SK-N-SH treated with all-trans-retinoic acid at 6 μM for 48 hours (cell line): ENCODE measurements at regions not wholly inside any gene's neighbourhood (a gene's known extent, or its start where the extent isn't known, plus 50 kb on each side); places are given as distances from the start of the nearest gene placed in this dataset.
"Not testable (repeated sequence)": the region's sequence is repeated elsewhere in the genome, so short reads cannot be mapped to it uniquely, and the experiment has no call there.

Experiments used
- ATAC-seq: fragments of 200-7000 bp; cut with Tn5 transposase; 3 replicates; pipeline ENCODE4 v1.9.1; 2020; ENCODE audit warnings: mild to moderate bottlenecking, moderate library complexity
- ARNTL ChIP-seq: fragments of 450-650 bp; formaldehyde crosslinking; IDR thresholded peaks from 2 replicates; pipeline ENCODE4 v1.5.0; 2020; ENCODE audit warnings: low read depth, mild to moderate bottlenecking, moderate library complexity, borderline replicate concordance
- BACH2 ChIP-seq: fragments of 250-450 bp; sonication (Bioruptor Pico); IDR thresholded peaks from 2 replicates; pipeline ENCODE4 v1.9.0; 2021; ENCODE audit warnings: mild to moderate bottlenecking, borderline replicate concordance
- CSDC2 ChIP-seq: fragments of 250-450 bp; sonication (Bioruptor Pico); IDR thresholded peaks from 2 replicates; pipeline ENCODE4 v1.5.0; 2020; ENCODE audit warnings: mild to moderate bottlenecking, moderate library complexity
- CSRNP3 ChIP-seq: fragments of 250-450 bp; sonication (Bioruptor Pico); IDR thresholded peaks from 2 replicates; pipeline ENCODE4 v1.5.1; 2021; ENCODE audit warnings: mild to moderate bottlenecking, moderate library complexity
- ESRRG ChIP-seq: fragments of 250-450 bp; sonication (Bioruptor Pico); IDR thresholded peaks from 2 replicates; pipeline ENCODE4 v1.6.1; 2021; ENCODE audit warnings: mild to moderate bottlenecking
- OSR1 ChIP-seq: fragments of 250-450 bp; sonication (Bioruptor Pico); IDR thresholded peaks from 2 replicates; pipeline ENCODE4 v1.8.0; 2022; ENCODE audit warnings: moderate library complexity, mild to moderate bottlenecking, inconsistent platforms
- PATZ1 ChIP-seq: fragments of 250-450 bp; sonication (Bioruptor Pico); IDR thresholded peaks from 2 replicates; pipeline ENCODE4 v1.8.0; 2020; ENCODE audit warnings: mild to moderate bottlenecking, moderate library complexity, borderline replicate concordance
- POU6F1 ChIP-seq: fragments of 250-450 bp; sonication (Bioruptor Pico); IDR thresholded peaks from 2 replicates; pipeline ENCODE4 v1.8.0; 2021; ENCODE audit warnings: low read depth, mild to moderate bottlenecking, moderate library complexity, borderline replicate concordance
- TCF4 ChIP-seq: fragments of 250-450 bp; sonication (Bioruptor Pico); IDR thresholded peaks from 2 replicates; pipeline ENCODE4 v1.8.0; 2021; ENCODE audit warnings: mild to moderate bottlenecking, moderate library complexity, borderline replicate concordance
- TOX ChIP-seq: fragments of 250-450 bp; sonication (Bioruptor Pico); IDR thresholded peaks from 2 replicates; pipeline ENCODE4 v1.8.0; 2021; ENCODE audit warnings: mild to moderate bottlenecking, moderate library complexity, borderline replicate concordance
- ZC3H10 ChIP-seq: fragments of 250-450 bp; sonication (Bioruptor Pico); IDR thresholded peaks from 2 replicates; pipeline ENCODE4 v1.5.1; 2021; ENCODE audit warnings: mild to moderate bottlenecking, moderate library complexity
- ZFP30 ChIP-seq: fragments of 450-650 bp; formaldehyde crosslinking; IDR thresholded peaks from 2 replicates; pipeline ENCODE4 v1.5.0; 2022; ENCODE audit warnings: mild to moderate bottlenecking, moderate library complexity
- ZNF565 ChIP-seq: fragments of 450-650 bp; formaldehyde crosslinking; conservative IDR thresholded peaks from 2 replicates; pipeline ENCODE4 v1.5.0; 2020; ENCODE audit warnings: low read depth, mild to moderate bottlenecking, moderate library complexity
- ZNF70 ChIP-seq: fragments of 450-650 bp; formaldehyde crosslinking; IDR thresholded peaks from 2 replicates; pipeline ENCODE4 v1.5.0; 2020; ENCODE audit warnings: mild to moderate bottlenecking, moderate library complexity
- ZNF8 ChIP-seq: fragments of 450-650 bp; formaldehyde crosslinking; IDR thresholded peaks from 2 replicates; pipeline ENCODE4 v1.5.0; 2020; ENCODE audit warnings: mild to moderate bottlenecking, moderate library complexity

- TF ChIP-seq CSRNP3 (CRISPR knock-in tag) (no peak), ESRRG (CRISPR knock-in tag) (no peak)
- no peak for ATAC-seq
Measured at GRCh38 chr2:83808878-83809277, 650.2 kb downstream of the SUCLG1 start.

- no peak for TF ChIP-seq PATZ1 (CRISPR knock-in tag)
- ATAC-seq = no peak
Measured at GRCh38 chr2:83802604-83803003, 656.5 kb downstream of the SUCLG1 start.

- no peak for ATAC-seq
- TF ChIP-seq ZNF8 (CRISPR knock-in tag) = no peak
- no peak for TF ChIP-seq ARNTL (CRISPR knock-in tag)
- no peak for TF ChIP-seq ESRRG (CRISPR knock-in tag)
- TF ChIP-seq OSR1 (CRISPR knock-in tag) = no peak
- TF ChIP-seq ZC3H10 (CRISPR knock-in tag) = no peak
- no peak for TF ChIP-seq CSDC2 (CRISPR knock-in tag)
- no peak for TF ChIP-seq ZNF70 (CRISPR knock-in tag)
- no peak for TF ChIP-seq BACH2
- no peak for TF ChIP-seq TCF4 (CRISPR knock-in tag)
- TF ChIP-seq TOX (CRISPR knock-in tag) = no peak
- no peak for TF ChIP-seq POU6F1 (CRISPR knock-in tag)
Measured at GRCh38 chr2:83795777-83796176, 663.3 kb downstream of the SUCLG1 start.

GRCh38 chr2:83790467-83790866 lies 668.6 kb downstream of the SUCLG1 start:
- not testable (repeated sequence) for ATAC-seq

- not testable (repeated sequence) for ATAC-seq
Measured at GRCh38 chr2:83789674-83790073, 669.4 kb downstream of the SUCLG1 start.

GRCh38 chr2:83788938-83789566 lies 670.0 kb downstream of the SUCLG1 start:
- not testable (repeated sequence) for ATAC-seq

- TF ChIP-seq ARNTL (CRISPR knock-in tag) = no peak
- TF ChIP-seq, all 23 proteins: peak for 0
- ATAC-seq = no peak
Measured at GRCh38 chr2:83787189-83787588, 671.9 kb downstream of the SUCLG1 start.

- TF ChIP-seq BACH2 (no peak), TCF4 (CRISPR knock-in tag) (no peak), ZNF565 (CRISPR knock-in tag) (no peak), ZNF8 (CRISPR knock-in tag) (no peak), ZFP30 (CRISPR knock-in tag) (no peak), CSDC2 (CRISPR knock-in tag) (no peak), PATZ1 (CRISPR knock-in tag) (no peak)
- ATAC-seq = no peak
Measured at GRCh38 chr2:83786140-83786539, 672.9 kb downstream of the SUCLG1 start.
